Activated CD4-positive, CD25-positive, alpha-beta regulatory T cell treated with anti-CD3 and anti-CD28 coated beads, Interleukin-2, amount 50 U/mL, for 72 hours (primary cell): ENCODE measurements at regions not wholly inside any gene's neighbourhood (a gene's known extent, or its start where the extent isn't known, plus 50 kb on each side); places are given as distances from the start of the nearest gene placed in this dataset.

Experiments used
- DNase-seq: peaks from one replicate; pipeline ENCODE4 v3.0.0; 2021

DNA sequence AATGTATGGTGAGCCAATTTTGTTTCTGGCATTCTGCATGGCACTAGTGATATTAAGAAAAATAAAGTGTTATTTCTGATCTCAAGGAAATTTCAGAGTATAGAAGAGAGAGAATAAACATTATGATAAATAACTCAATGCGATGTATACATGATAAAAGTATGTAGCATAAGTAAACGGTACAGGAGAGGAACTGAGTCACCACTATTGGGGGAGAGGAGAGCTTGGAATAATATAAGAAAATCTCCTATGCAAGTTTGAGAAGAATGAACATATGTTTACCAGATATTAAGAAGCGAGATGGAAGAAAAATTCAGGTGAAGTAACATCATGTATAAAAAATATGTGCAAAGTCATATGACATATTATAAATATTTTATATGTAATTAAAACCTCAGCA is 1230.3 kb upstream of the CITED2 start:
- DNase-seq: no peak

GRCh38 chr6:140602431-140603248 is 1228.2 kb upstream of the CITED2 start:
- DNase-seq: no peak

DNA sequence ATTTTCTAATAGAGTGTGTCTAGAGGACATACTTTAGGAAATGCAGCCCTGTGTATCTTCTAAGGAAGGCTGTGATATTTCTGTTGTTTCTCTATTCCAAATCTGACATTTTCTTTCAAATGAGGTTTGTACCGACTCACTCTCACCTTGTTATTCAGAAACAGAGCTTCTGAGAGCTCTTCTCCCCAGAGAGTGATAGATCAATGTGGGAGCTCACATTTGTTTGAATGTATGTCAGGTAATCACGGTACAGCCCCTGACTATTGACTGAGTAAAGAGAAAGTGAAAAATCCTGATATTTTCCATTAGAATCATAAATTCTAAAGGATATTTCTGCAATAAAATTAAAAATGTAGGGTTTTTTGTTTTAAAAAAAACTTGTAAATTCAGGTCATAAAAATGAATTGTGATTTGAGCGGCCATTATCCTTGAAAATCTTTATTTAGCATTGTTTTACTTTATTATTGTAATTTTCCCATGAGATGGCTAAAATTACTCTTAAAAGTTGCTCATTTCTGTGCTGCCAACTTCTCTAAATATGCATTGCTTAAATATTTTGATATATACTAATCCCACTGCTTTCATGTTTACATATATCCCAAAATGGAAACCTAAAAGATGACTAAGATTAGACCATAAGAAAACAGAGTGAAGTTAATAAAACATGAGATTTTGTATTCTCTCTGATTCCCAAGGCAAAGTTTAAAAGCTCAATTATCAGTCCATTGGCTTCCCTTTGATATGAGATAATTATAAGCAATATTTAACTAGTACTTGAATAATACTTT is 1226.8 kb upstream of the CITED2 start:
- DNase-seq: no peak

- DNase-seq: no peak
These were observed 1225.5 kb upstream of the CITED2 start for GRCh38 chr6:140599916-140600315.

DNA sequence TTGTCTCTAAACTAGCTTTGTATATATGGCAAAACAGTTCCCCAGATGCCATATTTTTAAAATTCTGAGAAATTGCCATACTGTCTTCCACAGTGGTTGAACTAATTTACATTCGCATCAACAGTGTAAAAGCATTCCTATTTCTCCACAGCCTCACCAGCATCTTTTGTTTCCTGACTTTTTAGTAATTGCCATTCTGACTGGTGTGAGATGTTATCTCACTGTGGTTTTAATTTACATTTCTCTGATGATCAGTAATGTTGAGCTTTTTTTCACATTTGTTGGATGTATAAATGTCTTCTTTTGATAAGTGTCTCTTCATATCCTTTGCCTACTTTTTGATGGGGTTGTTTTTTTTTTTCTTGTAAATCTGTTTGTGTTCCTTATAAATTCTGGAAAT is 1222.7 kb upstream of the CITED2 start:
- DNase-seq: no peak

DNA sequence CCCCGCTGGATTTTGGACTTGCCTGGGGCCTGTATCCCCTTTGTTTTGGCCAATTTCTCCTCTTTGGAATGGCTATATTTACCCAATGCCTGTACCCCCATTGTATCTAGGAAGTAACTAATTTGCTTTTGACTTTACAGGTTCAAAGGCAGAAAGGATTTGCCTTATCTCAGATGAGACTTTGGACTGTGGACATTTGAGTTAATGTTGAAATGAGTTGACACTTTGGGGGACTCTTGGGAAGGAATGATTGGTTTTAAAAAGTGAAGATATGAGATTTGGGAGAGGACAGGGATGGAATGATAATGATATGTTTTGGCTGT is 1220.3 kb upstream of the CITED2 start:
- no peak for DNase-seq

GRCh38 chr6:140592877-140593276 is 1218.4 kb upstream of the CITED2 start:
- DNase-seq: no peak

- DNase-seq: no peak
These were observed 1216.2 kb upstream of the CITED2 start for GRCh38 chr6:140590641-140591040.

GRCh38 chr6:140586426-140587061 is 1212.1 kb upstream of the CITED2 start:
- DNase-seq: no peak

- no peak for DNase-seq
These were observed 1207.2 kb upstream of the CITED2 start for GRCh38 chr6:140581601-140582000.

DNA sequence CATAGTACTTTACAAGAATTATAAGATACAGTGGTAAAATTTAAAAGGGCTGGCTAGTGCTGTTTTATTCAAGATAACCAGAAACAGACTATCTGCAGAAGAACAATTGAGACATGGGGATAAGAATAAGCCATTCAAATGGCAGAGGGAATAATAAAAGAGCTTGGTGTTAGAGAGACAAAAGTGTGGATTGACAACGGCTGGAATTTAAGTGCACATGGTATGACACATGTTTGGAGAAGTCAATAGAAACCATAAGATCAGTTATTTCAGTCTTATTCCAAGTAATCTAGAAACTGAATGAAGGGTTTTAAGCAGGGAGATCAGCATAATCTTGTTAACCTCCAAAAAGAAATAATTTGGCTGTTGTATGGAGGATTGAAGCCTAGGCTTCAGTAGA is 1205.5 kb upstream of the CITED2 start:
- DNase-seq: no peak

DNA sequence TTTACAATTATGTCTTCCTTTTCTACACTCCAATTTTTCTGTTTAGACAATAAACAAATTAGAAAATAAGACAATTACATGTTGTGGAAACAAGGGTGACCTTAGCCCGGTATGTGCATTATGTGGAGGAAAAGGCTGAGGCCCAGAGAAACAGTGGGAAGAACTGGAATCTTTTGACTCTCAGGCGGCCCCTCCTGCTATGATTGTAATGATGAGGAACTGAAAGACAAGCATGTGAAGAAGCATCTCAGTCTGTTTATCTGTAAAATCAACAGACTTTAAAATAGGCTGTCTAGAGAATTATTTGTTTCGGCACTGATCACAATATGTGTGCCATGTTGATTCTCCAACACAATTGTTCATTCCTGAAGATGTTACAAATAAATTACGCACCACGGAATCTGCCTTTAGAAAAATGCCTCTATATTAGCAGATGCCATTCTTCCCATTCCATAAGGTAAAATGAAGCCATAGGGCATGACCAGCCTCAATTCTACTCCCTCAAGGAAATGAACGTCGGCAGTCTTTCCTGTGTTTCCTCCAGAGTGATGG is 1201.6 kb upstream of the CITED2 start:
- DNase-seq: no peak

DNA sequence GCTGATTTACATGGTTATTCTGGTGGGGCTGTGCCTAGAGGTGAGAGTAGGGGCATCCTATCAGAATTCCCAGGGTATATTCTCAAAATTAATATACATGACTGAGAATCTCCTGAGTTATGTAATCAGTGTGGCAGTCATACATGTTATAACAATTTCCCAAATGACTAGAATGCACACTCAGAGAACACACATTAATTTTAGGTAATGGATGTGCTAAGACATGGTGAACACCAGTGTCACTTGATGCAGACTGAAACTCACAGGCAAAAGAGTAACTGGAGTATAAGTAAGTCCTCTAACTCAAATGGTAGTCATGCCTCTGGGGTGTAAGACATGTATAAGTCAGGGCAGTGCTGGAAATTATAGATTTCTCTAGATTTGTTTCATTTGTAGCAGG is 1198.4 kb upstream of the CITED2 start:
- no peak for DNase-seq

GRCh38 chr6:140572129-140572528 is 1197.7 kb upstream of the CITED2 start:
- DNase-seq: no peak

DNA sequence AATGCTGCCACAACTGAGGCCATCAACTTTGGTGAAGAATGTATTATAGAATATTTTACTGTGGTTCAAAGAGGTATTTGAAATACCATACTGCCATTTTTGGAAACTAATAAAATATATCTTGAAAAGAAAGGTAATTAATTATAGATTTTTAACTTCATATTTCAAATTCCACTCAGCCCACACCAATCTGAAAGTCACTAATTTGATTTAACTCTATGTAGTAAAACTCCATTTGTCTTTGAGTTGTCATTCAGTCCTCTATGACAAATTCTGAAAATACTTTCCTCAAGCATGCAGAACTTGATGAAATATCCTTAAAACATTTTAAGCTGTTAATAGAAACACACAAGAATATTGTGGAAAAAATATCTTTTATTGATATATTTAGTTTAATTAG is 1196.7 kb upstream of the CITED2 start:
- DNase-seq: no peak

DNA sequence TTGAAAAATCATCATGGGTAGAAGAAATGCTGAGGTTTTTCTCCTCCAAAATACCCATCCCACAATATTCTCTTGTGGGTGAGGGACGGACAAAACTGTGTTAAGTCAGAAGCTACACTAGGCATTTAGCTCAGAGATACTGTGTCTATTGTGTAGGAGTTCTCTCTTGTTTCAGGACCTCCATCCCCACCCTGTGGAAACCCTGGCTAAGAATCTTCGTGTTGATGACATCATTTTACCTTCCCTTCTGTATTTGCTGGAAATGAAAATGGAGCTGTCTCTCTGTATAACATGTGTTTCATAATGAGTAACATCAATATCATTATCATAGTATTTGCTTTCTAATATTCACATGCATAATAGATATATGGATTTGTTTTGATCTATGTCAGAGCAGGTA is 1193.0 kb upstream of the CITED2 start:
- no peak for DNase-seq

DNA sequence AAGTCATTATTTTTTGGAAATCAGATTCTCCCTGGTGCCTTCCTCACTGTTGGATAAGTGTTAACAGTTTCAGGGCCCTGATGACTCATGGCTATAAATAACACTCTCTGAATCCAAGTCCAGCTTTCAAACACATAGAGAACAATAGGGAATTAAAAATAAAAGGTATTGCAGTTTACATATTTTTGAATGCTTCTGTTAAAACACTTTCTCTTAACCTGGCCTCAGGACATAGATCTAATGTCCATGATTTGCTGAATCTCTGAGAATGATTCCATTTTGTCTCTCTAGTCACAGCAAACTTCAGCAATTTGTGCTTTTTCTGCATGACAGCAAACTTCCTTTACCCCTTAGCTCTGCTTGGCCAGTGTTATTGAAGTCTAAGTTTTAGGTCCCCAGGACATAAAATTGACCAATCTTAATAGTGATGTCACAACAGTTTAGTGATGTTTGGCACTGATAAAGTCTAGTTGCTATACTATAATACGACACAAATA is 1192.4 kb upstream of the CITED2 start:
- DNase-seq: no peak

DNA sequence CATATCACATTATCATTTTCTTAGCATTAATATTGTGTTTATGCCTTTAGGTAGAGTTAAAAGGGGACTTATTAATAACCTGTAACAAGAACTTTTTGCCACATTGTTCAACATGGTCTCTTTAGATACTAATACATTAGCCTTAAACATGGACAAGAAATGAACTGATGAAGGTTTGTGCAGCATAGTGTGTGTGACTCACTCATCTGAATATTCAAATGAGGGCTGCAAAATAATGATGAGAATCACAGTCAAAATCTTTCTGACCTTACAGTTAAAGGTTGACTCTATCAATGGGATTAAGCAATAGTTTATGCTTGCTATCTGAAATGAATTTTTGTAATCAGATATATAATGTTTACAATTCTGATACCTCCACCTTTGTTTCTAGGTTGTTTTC is 1189.3 kb upstream of the CITED2 start:
- no peak for DNase-seq

DNA sequence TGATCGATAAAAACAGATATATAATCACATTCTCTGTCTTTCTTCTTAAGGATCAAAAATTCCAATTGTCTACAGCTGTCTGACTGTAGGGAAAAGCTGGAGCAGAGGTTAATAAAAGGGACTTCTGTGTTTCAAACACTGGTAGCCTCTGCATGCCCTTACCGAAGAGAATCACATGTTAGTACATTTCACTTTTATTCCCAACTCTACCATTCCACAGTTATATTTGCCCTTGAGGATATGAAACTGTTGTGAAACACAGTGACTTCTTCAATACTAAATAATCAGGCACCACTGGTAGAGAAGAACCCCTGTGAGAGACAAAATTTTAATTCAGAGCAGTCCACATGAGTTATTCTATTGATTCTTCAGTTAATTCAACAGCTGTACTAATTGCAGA is 1187.3 kb upstream of the CITED2 start:
- DNase-seq: no peak

DNA sequence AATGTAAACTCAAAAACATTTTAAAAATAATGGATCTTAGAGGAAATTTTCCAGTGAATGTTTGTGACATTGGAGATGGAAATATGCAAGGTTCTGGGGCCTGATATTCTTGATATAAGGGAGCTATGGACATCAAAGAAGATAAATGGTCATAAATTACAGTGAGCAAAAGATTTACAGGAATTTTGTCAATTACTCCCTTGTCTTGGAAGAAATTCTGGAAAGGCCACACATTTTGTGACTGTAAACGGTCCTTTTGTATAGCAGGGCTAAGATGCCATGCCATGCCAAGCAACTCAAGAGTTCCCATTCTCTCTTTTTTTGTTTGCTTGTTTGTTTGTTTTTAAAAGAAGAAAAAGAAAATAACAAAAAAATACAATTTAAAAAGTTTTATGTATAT is 1186.2 kb upstream of the CITED2 start:
- DNase-seq: no peak

DNA sequence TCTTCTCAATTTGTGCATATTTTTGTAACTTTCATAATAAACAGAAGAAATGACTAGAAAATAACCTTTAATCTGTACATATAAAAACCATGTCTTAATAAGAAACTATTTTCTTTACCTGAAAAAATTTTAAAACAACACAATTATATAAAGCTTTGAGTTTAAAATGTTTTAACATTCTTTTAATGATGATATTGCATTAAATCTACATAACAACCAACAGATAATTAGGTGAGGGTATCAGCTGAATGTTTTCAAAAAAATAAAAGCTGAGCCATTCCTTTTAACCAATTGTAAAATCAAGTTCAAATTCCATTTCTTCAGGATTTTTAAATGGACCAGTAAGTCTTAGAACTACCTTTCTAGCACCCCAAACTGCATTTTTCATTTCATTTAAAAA is 1185.0 kb upstream of the CITED2 start:
- no peak for DNase-seq

DNA sequence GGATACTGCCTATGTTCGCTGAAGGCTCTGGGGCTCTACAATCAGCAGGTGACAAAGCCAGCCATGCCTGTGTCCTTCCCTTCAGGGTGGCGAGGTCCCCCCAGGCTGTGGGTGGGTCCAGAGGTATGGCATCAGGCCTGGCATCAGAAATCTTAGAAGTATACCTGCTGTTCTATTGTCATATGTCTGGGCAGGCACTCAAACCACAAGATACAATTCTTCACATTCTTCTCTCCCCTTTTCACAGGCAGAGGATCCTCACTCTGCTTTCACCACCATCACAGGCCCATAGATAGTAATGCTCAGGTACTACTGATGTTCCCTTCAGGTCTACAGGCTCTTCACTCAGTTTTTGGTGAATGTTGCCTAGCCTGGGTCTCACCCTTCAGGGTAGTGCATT is 1180.0 kb upstream of the CITED2 start:
- no peak for DNase-seq

DNA sequence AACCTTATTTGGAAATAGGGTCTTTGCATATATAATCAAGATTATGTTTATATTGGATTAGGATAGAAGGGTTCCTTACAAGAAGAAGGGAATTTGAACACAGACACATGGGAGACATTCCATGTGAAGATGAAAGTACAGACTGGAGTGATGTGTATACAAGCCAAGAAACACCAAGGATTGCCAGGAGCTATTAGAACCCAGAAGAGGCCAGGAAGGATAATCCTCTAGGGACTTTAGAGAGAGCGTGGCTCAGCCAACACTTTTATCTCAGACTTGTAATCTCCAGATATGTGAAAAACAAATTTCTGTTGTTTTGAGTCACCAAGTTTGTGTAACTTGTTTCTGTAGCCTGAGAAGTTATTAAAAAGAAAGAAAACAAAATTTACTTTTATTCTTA is 1173.9 kb upstream of the CITED2 start:
- no peak for DNase-seq

DNA sequence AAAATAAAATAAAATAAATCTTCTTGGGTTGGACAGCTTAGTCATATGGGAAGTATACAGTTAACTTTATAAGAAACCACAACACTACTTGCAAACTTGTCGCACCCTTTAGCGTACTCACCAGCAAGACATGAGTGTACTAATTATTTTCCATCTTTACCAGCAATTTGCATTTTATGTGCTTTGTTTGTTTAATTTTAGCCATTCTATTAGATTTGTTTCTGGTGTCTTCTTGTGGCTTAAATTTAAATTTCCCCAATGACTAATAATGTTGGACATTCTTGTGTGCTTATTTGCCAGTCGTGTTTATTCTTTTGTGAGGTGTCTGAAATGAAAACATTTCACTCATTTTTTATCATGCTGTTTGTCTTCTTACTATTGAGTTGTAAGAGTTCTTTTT is 1172.2 kb upstream of the CITED2 start:
- no peak for DNase-seq
